HG02642 (cell line): ENCODE measurements at regions not wholly inside any gene's neighbourhood (a gene's known extent, or its start where the extent isn't known, plus 50 kb on each side); places are given as distances from the start of the nearest gene placed in this dataset.

Experiments
- ATAC-seq: cut with Tn5 transposase; IDR thresholded peaks from one replicate; pipeline ENCODE4 v1.9.1; 2021; ENCODE audit warnings: mild to moderate bottlenecking; ENCODE audit not compliant: unreplicated experiment, poor library complexity

DNA sequence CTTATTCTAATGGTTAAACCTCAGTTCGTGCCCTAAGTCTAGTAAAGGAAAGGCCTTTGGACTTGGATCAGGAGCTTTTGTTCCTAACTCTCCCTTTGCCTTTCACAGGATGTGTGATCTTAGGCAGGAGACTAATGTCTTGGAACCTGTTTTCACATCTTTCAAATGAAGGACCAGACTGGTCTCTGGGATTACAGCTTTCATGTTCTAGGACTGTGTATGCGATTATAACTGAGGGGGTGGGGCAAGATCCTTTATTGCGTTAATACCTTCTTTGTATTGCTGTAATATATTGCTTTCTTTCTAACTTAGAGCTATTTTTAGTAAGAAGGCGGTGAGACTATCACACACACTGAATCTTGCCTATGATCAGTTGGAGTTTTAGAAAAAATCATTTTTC lies 368.1 kb downstream of the RPRM start:
- no peak for ATAC-seq

DNA sequence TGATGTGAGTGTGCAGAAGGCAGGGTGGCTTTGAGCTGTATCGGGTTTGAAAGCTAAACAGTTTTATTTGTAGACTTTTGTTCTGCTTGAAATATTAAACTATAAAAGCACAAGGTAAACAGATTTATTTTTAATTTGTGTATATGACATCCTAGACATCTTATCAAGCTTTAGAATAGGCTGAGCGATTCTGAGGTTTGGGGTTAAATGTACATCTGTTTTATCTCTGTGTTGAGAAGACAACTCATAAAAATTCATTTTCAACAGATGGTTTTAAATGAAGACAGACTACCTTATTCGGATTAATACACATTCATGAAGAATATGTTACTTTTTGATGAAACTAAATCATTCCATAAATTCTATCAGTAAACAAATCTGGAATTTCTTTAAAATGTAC lies 368.8 kb downstream of the RPRM start:
- no peak for ATAC-seq

DNA sequence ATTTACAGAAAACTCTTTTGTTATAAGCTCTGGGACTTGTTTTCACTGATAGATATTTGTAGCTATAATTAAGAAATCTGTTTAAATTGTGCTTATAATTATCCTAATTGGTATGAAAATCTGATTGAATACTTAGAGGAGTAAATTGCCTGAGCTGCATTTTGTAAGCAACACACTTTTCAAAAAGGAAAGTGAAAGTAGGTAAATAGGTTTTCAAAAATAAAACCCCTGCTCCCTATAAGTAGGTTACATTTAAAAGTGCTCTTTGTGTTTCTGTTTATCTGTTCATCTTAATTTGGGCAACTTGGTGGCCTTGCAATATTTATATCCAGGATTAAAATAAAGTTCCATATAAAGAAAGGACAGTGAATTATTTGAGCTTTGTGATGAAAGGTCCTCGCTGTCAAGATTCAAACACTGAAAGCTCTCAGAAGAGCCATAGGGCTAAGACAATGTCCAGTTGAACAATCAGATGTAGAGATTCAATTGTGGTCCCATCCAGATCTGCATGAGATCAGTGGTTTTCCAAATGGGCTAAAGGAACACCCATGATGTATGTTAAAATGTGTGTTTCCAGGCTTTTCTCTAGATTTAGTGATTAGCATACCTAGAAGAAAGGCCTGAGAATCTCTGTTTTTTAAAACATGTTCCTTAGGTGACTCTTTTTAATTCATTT lies 371.6 kb downstream of the RPRM start:
- ATAC-seq = peak; percentile 44

DNA sequence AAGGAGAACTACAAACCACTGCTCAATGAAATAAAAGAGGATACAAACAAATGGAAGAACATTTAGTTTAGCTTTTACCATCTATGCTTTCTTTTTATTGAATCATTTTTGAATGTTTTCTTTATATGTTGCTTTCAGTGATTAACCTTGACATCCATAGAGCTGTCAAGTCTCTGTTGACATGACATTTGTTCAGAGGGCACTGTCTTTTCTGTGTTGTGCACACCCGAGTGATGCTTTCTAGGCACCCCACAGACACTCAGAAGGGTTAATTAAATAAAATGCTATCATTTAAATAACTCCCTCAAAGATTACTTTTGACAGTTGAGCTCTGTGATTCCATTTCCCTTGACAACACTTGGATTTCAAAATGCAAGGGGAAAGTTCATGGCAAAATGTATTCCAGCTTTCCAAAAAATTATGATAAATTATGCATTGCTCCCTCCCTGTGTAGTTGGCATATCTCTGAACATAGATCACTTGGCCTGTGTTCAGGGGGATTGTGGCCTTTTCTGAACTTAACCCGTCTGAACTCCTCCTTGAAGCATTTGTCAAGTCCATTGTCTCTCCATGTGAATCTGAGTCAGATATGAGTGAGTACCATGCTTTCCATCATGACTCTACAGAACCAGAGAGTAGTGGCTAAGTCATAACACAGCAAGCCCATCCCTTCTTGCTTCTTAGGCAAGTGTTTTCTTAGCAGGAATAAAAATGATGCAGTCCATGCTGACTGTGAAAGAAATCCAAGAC lies 372.6 kb downstream of the RPRM start:
- ATAC-seq = no peak

DNA sequence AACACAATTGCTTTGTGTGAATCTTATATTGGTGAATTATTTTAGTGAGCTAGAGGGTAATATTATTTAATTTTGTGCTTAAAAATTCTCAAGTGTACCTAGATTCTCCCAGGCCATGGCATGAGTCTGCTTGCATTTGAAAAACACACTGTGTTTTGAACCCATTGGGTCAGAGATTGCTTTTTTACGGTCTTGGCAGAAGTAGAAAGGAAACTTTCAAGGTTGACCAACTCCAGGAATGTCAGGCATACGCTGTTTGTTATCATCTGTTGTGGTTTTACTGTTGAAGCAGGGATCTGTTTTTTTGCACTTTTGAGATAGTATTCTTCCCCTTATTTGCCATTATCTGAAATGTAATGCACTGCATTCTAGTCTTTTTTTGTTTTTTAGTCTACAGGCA lies 377.4 kb downstream of the RPRM start:
- ATAC-seq = no peak

DNA sequence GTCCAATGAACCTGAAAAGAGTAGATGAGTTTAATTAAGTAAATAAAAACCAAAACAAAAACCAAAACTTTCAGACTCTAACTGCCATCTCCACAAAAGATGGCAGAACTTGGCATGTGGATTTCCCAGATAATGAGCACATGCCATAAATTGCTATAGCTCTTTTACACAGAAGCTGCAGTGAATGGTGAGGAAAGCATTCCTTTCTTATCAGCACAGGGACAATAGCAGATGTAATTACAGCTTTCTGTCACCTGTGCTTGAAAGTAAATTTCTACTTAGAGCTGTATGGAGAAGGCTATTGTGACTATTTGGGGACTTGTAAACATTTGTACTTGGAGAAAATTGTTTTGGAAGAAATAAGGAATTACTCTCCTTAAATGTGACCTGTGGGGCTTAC lies 378.4 kb downstream of the RPRM start:
- no peak for ATAC-seq

DNA sequence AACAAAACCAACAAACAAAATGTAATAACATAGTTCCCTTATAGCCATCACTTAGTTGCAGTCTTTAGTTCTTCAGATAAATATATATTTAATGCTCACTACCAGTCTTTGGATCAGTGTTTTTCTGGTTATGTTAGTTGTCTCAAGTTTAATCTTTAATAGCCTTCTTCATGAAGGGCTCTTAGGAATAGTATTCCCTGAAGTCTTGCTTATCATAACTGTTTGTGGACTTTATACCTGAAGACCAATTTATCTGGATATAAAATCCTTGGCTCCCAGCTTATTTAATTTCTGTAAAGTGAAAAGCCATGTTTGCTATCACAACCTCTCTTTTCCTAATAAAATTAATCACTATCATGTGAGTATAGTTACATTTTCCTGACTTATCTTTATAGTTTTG lies 379.7 kb downstream of the ARL6IP6 start:
- ATAC-seq = no peak

DNA sequence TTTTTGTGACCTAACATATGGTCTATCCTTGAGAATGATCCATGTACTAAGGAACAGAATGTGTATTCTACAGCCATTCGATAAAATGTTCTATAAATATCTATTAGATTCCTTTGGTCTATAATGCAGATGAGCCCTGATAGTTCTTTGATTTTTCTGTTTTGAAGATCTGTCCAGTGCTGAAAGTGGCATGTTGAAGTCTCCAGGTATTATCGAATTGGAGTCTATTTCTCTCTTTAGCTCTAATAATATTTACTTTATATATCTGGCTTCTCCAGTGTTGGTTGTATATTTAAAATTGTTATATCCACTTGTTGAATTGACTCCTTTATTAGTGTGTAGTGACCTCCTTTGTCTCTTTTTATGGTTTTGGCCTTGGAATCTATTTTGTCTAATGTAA lies 377.9 kb downstream of the ARL6IP6 start:
- ATAC-seq = no peak

DNA sequence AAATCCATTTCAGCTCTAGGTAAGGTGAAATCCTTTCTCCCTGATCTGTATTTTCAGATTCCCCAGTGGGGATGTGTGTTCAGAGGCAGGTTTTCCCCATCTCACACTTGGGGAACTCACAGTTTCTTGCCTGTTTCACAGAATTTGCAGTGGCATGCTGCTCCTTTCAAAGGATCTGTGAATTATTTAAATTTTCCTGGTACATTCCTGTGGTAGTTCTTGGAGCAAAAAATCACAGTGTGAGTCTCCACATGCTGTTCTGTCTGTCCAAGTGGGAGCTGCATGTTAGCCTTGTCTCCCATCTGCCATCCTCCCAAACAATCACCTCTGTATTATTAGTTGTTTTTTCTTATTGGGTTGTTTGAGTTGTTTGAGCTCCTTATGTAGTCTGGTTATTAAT lies 372.9 kb downstream of the ARL6IP6 start:
- no peak for ATAC-seq

DNA sequence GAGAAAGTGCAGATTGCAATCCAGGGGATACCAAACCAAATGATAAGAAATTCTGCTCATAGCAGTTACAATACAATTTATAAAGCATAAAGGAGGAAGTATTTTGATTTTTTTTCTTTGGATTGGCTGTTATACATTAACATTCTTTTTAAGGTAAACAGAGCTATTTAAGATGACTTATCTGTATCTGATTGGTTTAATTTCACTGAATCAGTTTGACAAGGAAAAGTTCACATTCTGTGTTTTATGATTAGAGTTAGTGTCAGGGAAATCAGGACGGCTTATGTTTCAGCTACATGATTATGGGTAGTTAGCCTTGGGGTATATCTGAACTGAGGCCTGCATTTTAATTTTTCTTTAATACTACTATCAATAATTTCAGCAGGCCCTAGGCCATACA lies 360.9 kb downstream of the ARL6IP6 start:
- ATAC-seq = no peak

DNA sequence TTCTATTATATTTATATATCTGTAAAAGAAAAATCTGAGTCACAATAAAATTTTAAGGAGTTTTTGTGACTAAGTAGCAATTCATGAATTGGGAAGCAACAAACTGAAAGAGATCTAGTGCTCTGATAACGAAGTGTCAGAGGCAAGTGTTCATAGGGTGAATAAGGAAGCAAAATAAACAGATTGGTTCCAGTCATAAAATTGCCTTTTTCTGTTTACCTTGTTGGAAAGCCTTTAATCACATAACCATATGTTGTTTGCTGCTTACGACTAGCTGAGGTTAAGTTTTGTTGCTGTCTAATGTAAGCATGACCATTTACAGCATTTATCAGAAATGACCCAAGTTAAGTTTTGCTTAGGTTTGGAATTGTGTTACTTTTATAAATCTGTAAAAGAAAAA lies 358.9 kb downstream of the ARL6IP6 start:
- no peak for ATAC-seq

DNA sequence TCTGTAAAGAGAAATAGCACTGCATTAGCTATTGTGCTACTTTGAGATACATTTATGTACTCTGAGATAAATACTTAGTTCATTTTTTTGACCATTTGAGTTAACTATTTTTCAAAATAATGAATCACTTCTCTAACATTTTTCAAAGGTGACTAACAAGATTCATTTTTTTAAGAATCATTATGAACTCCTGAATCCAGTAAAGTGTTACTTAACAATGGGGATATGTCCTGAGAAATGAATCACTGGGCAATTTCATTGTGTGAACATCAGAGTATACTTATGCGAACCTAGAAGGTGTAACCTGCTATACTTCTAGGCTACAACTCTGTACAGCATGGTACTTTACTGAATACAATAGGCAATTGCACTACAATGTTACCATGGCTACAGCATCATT lies 355.8 kb downstream of the ARL6IP6 start:
- no peak for ATAC-seq

DNA sequence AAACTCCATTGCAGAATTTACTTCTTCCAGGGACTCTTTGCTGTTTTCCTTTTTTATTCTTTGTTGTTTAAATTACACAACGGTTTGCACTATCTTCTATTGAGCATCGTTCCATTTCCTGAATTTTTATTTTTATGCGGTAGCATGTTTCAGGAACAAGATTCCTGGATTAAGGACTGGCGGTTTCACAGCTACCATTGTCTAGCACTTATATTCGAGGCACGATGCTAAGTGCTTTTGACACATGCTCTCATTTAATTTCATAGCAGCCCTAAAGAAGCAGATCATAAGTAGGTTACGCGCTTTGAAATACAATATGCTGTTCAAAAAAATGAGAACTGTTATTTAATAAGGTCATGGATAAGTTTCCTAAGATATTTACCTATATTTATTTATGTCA lies 354.4 kb downstream of the ARL6IP6 start:
- no peak for ATAC-seq

DNA sequence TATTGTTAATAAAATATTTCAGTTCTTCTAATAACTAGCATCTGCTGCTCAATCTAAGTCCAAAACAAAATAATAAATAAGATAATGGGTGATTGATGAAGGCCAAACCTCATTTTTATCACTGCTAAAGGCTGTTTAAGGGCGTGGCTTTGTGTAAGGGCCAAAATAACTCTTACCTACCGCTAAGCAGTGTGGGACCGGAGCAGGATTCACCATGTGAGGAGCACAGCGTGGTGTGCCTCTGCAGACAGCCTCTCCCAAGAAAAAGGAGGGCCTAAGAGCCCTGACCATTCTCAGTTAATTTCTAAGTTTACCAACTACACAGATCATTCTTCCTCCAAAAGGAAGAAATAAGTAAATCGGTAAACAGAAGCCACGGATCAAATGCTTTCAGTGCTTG lies 353.7 kb downstream of the ARL6IP6 start:
- no peak for ATAC-seq

DNA sequence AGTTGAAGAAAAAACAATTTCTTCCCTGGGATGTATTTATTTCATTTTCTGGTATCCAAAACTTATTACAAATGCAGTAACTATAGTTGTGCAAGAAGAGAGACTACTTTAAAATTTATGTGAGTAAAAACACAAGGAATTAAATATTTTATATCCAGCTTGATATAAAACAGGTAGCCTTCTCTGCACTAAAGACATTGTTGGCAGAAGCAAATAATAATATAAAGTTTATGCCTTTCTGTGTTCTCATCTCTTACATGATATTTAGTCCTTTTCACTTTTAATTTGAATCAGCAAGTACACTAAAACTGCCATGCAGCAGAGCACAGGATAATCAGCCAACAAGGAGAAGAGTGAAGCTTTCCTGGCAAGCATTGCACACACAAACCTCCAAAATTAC lies 352.7 kb downstream of the ARL6IP6 start:
- no peak for ATAC-seq

DNA sequence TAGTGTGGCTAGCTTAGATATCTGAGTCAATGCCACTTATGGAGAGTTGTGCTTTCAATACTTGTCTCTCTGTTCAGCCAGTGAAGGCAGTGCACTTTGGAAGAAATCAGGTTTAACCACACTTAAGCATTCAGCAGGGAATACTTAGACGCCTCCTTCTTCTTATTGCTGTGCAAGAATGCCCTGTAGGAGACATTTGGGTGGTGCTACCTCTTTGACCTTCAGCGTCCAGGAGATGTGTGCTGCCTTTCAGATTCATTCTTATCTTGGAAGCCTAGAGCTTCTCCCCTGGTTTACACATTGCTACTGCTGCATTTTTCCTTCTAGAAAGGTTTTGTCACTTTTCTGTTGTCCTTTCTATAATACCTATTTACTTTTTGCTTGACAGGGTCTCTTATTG lies 350.5 kb downstream of the ARL6IP6 start:
- no peak for ATAC-seq

DNA sequence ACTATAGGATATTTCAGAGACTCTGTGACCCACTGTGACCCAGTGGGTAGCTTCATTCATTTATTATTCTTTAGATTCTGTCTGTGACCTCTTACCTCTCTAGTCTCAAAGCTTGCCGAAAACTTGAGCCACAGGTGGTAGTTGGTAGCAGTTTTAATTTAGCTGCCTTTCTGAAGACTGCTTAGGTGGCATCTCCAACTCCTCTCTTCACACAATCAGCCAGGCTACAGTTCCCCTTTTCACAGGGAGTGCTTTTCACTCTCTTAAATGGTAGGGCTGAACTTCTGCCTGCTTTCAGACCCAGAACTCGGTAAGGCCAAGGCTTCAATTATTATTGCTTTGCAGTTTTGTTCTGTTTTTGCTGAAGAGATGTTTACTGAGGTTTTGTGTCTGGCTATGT lies 349.6 kb downstream of the ARL6IP6 start:
- no peak for ATAC-seq

DNA sequence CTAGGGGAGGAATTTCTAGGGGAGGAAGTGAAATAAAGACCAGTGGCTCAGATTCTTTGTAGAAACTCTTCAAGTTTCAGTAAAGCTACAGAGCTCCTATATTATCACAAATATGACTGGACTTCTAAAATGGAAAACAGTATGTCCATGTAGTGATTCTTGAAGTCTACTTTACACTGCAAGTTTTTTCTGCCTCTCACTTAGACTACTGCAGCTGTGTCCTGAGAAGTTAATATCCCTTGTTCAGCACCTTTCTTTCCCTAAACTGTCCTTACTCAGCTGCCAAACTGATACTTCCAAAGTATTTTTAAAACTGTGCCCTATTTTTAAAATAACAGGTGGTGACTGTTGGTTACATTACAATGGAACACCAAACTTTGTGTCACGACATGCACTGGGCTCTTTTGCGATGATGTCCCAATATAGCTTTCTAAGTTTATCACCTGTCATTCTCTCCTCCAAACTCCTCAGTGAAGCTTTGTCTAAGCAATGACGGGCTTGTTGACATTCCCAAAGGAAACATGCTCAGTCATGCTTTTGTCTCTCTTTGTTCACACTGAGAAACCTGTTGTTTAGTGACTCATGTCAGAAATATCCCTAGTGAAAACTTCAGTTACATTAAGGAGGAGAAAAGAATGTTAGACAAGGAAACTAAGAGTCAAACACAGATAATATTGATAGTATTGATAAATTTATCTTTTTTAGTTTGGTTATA lies 341.1 kb downstream of the ARL6IP6 start:
- no peak for ATAC-seq

DNA sequence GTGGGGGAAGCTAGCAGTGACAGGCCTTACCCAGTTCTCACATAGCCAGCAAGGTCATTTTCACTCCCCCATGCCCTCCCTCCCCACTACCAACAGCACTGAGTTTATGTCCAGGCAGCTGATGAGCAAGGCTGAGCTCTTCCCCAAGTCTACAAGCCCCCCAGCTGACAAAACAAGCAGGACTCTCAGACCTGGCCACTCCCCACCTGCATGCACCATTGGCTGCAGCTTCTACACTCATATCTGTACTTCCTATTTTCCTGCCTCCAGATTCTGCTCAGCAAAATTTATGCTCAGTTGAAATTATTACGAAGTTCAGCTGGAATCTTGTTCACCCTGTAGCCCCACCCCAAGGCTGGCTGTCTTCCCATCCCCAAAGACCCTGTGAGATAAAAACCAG lies 339.3 kb downstream of the ARL6IP6 start:
- no peak for ATAC-seq

DNA sequence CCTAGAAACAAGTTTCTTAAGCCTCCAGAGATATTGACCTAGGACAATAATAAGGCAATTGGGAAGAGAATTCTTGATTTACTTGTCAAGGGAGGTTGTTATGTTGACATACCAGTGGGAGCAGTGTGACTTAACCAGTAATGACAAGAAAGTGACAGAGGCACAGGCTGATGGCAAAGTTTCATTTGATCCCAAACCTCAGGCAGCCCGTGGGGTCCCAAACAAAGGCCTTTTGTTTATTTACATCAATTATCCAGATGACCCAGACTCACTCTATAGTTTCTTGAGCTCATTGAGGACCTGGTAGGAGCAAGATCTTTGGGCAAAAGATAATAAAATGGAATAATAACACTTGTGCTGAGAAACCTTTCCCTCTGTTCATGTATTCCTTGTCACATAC lies 336.8 kb downstream of the ARL6IP6 start:
- no peak for ATAC-seq

DNA sequence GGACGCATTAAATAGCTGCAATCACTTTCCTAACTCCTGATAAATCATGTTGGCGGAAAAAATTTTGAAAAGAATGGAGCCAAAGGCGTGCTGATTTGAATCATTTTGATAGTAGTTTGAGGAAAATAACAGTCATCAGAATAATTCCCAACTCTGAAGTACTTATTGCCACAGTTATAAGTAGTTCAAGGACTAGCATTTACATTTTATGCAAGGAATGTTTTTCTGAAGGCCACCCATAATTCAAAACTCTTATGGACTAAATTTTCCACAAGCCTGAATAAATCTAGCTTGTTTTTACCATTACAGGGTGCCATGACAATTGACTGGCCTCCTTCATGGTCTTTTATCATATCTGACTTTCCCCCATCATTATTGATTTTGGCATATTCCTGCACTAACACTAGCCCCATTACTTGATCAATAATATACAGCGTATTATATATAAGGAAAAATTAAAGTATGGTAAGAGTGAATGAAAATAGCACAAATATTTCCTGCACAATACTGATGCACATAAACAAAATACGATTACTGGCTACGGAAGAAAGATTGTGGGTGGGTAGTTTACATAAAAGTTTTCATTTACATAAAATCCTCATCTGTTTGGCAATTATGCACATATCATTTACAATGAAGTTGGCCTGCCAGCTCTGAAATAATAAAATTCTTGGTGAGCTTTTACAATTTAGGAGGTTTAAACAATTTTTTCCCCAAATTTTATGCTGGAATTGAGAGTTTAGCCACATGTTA lies 334.6 kb downstream of the ARL6IP6 start:
- ATAC-seq = no peak
